Hepatocyte (in vitro differentiated cells): ENCODE measurements at regions not wholly inside any gene's neighbourhood (a gene's known extent, or its start where the extent isn't known, plus 50 kb on each side); places are given as distances from the start of the nearest gene placed in this dataset.

Experiments
- DNase-seq: peaks from one replicate; pipeline ENCODE4 v3.0.0-alpha.2; 2016; ENCODE audit warnings: low spot score
- H2AFZ ChIP-seq: fragments of 200-600 bp; sonication (generic); 2 replicates; pipeline ENCODE4 v1.6.0; 2016; ENCODE audit warnings: antibody characterized with exemption, mild to moderate bottlenecking
- H3K27ac ChIP-seq: fragments of 200-600 bp; sonication (generic); 2 replicates; pipeline ENCODE4 v1.5.1; 2016; ENCODE audit warnings: mild to moderate bottlenecking
- H3K27me3 ChIP-seq: fragments of 200-600 bp; sonication (generic); 2 replicates; pipeline ENCODE4 v1.6.1; 2016
- H3K36me3 ChIP-seq: fragments of 200-600 bp; sonication (generic); replicated peaks from 2 replicates; pipeline ENCODE4 v1.5.1; 2016; ENCODE audit warnings: low read depth; ENCODE audit not compliant: insufficient read depth
- H3K4me1 ChIP-seq: fragments of 200-600 bp; sonication (generic); 2 replicates; pipeline ENCODE4 v1.5.1; 2016; ENCODE audit warnings: mild to moderate bottlenecking, moderate library complexity; ENCODE audit not compliant: insufficient read depth
- H3K4me2 ChIP-seq: fragments of 200-600 bp; sonication (generic); 2 replicates; pipeline ENCODE4 v1.6.0; 2016
- H3K4me3 ChIP-seq: fragments of 200-600 bp; sonication (generic); 2 replicates; pipeline ENCODE4 v1.5.1; 2016; ENCODE audit warnings: mild to moderate bottlenecking
- H3K79me2 ChIP-seq: fragments of 200-600 bp; sonication (generic); 2 replicates; pipeline ENCODE4 v1.6.0; 2017; ENCODE audit warnings: mild to moderate bottlenecking
- H3K9me2 ChIP-seq: fragments of 200-600 bp; sonication (generic); replicated peaks from 2 replicates; pipeline ENCODE4 v1.6.0; 2017; ENCODE audit warnings: mild to moderate bottlenecking; ENCODE audit not compliant: insufficient read depth
- H3K9me3 ChIP-seq: fragments of 200-600 bp; sonication (generic); 2 replicates; pipeline ENCODE4 v1.5.1; 2016; ENCODE audit warnings: low read depth, mild to moderate bottlenecking
- H4K20me1 ChIP-seq: fragments of 200-600 bp; sonication (generic); 2 replicates; pipeline ENCODE4 v1.6.0; 2016; ENCODE audit warnings: mild to moderate bottlenecking; ENCODE audit not compliant: insufficient read depth, poor library complexity, severe bottlenecking
- CTCF ChIP-seq: fragments of 200-600 bp; sonication (generic); IDR thresholded peaks from 2 replicates; pipeline ENCODE4 v1.5.1; 2016; ENCODE audit warnings: antibody characterized with exemption, mild to moderate bottlenecking; ENCODE audit not compliant: poor library complexity
- EZH2 ChIP-seq: fragments of 200-600 bp; sonication (generic); IDR thresholded peaks from 2 replicates; pipeline ENCODE4 v1.6.1; 2016; ENCODE audit warnings: antibody characterized with exemption, mild to moderate bottlenecking, borderline replicate concordance
- EZH2phosphoT487 ChIP-seq: fragments of 200-600 bp; sonication (generic); IDR thresholded peaks from one replicate; pipeline ENCODE4 v1.6.1; 2018; ENCODE audit warnings: antibody characterized with exemption, mild to moderate bottlenecking, low read depth, moderate library complexity; ENCODE audit not compliant: unreplicated experiment, severe bottlenecking
- WGBS: methylation state at CpG from one replicate; pipeline ENCODE4 v1.1.6; 2016; ENCODE audit warnings: low lambda C conversion rate; ENCODE audit errors: missing lambda C conversion rate; 5-methylcytosine and 5-hydroxymethylcytosine counted together

DNA sequence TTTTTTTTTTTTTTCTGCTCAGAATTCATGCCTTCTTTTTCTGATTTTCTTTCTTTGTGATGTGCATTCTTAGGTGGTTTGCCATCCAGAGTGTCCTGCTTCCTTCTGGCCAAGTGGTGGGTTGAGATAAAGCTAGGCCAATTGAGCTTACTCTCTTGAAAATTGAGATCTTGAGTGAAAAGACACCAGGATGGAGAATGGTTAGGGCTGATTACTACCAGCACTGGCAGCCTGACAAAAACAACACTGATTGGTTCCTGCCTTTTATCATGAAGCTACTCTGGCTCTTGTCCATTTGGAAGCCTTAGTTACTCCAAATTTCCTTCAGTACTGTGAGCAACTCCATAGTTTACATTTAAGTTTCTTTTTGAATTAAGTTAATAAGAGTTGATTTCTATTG is 404.0 kb downstream of the PPARGC1A start:
- no peaks in the 10 kb centered on the region for H4K20me1 ChIP-seq
- no peaks in the 10 kb centered on the region for H3K27me3 ChIP-seq
- no peaks in the 10 kb centered on the region for H3K36me3 ChIP-seq
- no peak for DNase-seq
- no peaks in the 10 kb centered on the region for H3K9me3 ChIP-seq
- H3K4me3 ChIP-seq: no peak overlapping the region
- no peak for TF ChIP-seq EZH2
- H3K9me2 ChIP-seq: no peaks in the 10 kb centered on the region
- H3K4me2 ChIP-seq: no peak overlapping the region
- no peaks in the 10 kb centered on the region for H3K4me1 ChIP-seq
- H3K79me2 ChIP-seq: no peaks in the 10 kb centered on the region
- H2AFZ ChIP-seq: no peak overlapping the region
- H3K27ac ChIP-seq: no peak overlapping the region

DNA sequence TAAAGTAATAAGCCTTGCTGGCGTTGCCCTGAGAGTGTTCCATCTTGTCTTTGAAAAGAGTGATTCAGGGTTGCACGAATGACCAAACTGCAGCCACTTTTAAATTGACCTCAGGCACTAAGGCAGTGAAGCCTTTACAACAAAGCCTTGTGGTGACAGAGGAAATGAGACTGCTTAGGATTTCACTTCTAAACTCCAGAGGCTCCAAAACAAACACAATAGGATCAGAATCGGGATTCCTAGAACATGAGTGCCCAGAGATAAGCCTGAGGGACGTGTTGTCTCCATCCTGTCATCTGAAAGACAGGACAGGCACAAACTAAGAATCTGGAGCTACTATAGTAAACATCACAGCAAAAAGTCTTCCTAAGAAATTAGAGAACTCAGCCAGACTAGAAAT is 405.2 kb downstream of the PPARGC1A start:
- Histone ChIP-seq H3K79me2 (no peaks in the 10 kb centered on the region), H4K20me1 (no peaks in the 10 kb centered on the region), H3K9me2 (no peaks in the 10 kb centered on the region), H3K4me2 (no peak overlapping the region), H3K4me3 (no peak overlapping the region), H3K9me3 (no peaks in the 10 kb centered on the region), H3K36me3 (no peaks in the 10 kb centered on the region), H2AFZ (no peak overlapping the region), H3K27ac (no peak overlapping the region), H3K27me3 (no peaks in the 10 kb centered on the region), H3K4me1 (no peaks in the 10 kb centered on the region)
- DNase-seq: no peak
- WGBS: 12% methylated on average over 4 of the region's 4 CpGs
- TF ChIP-seq EZH2phosphoT487: no peak
- TF ChIP-seq EZH2: no peak
- TF ChIP-seq CTCF: no peak

- Histone ChIP-seq H3K4me2 (no peak overlapping the region), H3K79me2 (no peaks in the 10 kb centered on the region), H4K20me1 (no peaks in the 10 kb centered on the region), H2AFZ (no peak overlapping the region), H3K4me3 (no peak overlapping the region), H3K27ac (no peak overlapping the region), H3K36me3 (no peaks in the 10 kb centered on the region), H3K27me3 (no peaks in the 10 kb centered on the region), H3K9me3 (no peaks in the 10 kb centered on the region), H3K4me1 (no peaks in the 10 kb centered on the region), H3K9me2 (no peaks in the 10 kb centered on the region)
- no peak for TF ChIP-seq EZH2
- TF ChIP-seq EZH2phosphoT487: no peak
- no peak for TF ChIP-seq CTCF
- 83% methylated on average over 5 of the region's 5 CpGs for WGBS
- DNase-seq: no peak
Observed at GRCh38 chr4:23483320-23483960, 406.4 kb downstream of the PPARGC1A start.

DNA sequence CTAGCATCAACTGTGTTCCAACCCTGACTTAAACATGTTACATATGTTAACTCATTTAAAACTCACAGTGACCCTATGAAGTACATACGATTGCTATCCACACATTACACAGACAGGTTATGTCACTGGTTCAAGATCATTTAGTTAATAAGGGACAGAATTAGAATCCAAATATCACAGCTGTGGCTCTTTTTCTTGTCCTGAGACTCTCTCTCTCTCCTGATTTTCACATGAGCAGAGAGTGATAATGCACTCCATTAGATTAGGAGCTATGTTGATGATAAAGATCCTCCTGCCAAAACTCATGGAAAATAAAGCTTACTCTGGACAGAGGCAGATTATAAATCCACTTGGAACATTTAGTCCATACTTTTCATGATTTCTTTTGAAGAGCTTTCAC is 408.3 kb downstream of the PPARGC1A start:
- H3K9me2 ChIP-seq: no peaks in the 10 kb centered on the region
- DNase-seq: no peak
- H3K27me3 ChIP-seq: no peaks in the 10 kb centered on the region
- peaks cover 9% of the 10 kb centered on the region for H3K4me1 ChIP-seq
- no peak overlapping the region for H3K4me2 ChIP-seq
- H2AFZ ChIP-seq: no peak overlapping the region
- no peaks in the 10 kb centered on the region for H4K20me1 ChIP-seq
- no peak for TF ChIP-seq CTCF
- TF ChIP-seq EZH2phosphoT487: no peak
- no peak for TF ChIP-seq EZH2
- H3K36me3 ChIP-seq: no peaks in the 10 kb centered on the region
- H3K79me2 ChIP-seq: no peaks in the 10 kb centered on the region
- no peak overlapping the region for H3K27ac ChIP-seq
- H3K4me3 ChIP-seq: no peak overlapping the region
- H3K9me3 ChIP-seq: no peaks in the 10 kb centered on the region
- WGBS: 89% methylated on average over 1 of the region's 1 CpG
